Liver (tissue), 3 donors: ENCODE measurements at regions not wholly inside any gene's neighbourhood (a gene's known extent, or its start where the extent isn't known, plus 50 kb on each side); places are given as distances from the start of the nearest gene placed in this dataset.

Experiments used
- CTCF ChIP-seq: fragments of 150-350 bp; IDR thresholded peaks from 2 replicates; pipeline ENCODE4 v1.5.1; 2017; ENCODE audit warnings: improper control_type of control experiment, low read depth, low read length; ENCODE audit not compliant: missing input control
- GABPA ChIP-seq, 2 donors: IDR thresholded peaks in 1 of 2; conservative IDR thresholded peaks in 1 of 2; 2 replicates each; pipeline ENCODE4 v1.6.1; 2016; ENCODE audit warnings: antibody characterized with exemption in 2 of 2, mild to moderate bottlenecking in 1 of 2, moderate library complexity in 1 of 2
- RAD21 ChIP-seq, 2 donors: IDR thresholded peaks; 2 replicates each; pipeline ENCODE4 v1.6.1; 2016; ENCODE audit warnings: antibody characterized with exemption in 2 of 2, mild to moderate bottlenecking in 2 of 2
- REST ChIP-seq: IDR thresholded peaks from 2 replicates; pipeline ENCODE4 v1.6.1; 2016; ENCODE audit warnings: antibody characterized with exemption, mild to moderate bottlenecking
- SP1 ChIP-seq: IDR thresholded peaks from 2 replicates; pipeline ENCODE4 v1.6.1; 2018; ENCODE audit warnings: antibody characterized with exemption, mild to moderate bottlenecking
- TAF1 ChIP-seq: conservative IDR thresholded peaks from 2 replicates; pipeline ENCODE4 v1.6.1; 2016; ENCODE audit warnings: antibody characterized with exemption, mild to moderate bottlenecking
- YY1 ChIP-seq: IDR thresholded peaks from 2 replicates; pipeline ENCODE4 v1.6.1; 2016; ENCODE audit warnings: antibody characterized with exemption, mild to moderate bottlenecking
- TF ChIP-seq, protein P1 (sequence below): IDR thresholded peaks from 2 replicates; pipeline ENCODE4 v1.6.1; 2016; ENCODE audit warnings: antibody characterized with exemption
- donor health status: healthy.
- donor health status: healthy.

GRCh38 chr6:14364370-14364769, 246.8 kb downstream of the CD83 start:
- TF ChIP-seq CTCF (no peak), GABPA (IDR thresholded peaks at IDR 0.05 in 1 of 2, conservative IDR thresholded peaks at IDR 0.05 in 1 of 2) (no peak), REST (no peak), SP1 (no peak), RAD21 (IDR thresholded peaks at IDR 0.05) (no peak), YY1 (no peak), TAF1 (no peak)
- TF ChIP-seq, protein P1, sequence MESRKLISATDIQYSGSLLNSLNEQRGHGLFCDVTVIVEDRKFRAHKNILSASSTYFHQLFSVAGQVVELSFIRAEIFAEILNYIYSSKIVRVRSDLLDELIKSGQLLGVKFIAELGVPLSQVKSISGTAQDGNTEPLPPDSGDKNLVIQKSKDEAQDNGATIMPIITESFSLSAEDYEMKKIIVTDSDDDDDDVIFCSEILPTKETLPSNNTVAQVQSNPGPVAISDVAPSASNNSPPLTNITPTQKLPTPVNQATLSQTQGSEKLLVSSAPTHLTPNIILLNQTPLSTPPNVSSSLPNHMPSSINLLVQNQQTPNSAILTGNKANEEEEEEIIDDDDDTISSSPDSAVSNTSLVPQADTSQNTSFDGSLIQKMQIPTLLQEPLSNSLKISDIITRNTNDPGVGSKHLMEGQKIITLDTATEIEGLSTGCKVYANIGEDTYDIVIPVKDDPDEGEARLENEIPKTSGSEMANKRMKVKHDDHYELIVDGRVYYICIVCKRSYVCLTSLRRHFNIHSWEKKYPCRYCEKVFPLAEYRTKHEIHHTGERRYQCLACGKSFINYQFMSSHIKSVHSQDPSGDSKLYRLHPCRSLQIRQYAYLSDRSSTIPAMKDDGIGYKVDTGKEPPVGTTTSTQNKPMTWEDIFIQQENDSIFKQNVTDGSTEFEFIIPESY, result no peak
